SU-DHL-6 (cell line): ENCODE measurements at regions not wholly inside any gene's neighbourhood (a gene's known extent, or its start where the extent isn't known, plus 50 kb on each side); places are given as distances from the start of the nearest gene placed in this dataset.

ENCODE experiments used
- H2AFZ ChIP-seq: fragments of 200-600 bp; sonication (generic); 2 replicates; pipeline ENCODE4 v1.6.1; 2014; ENCODE audit warnings: low read depth, mild to moderate bottlenecking, moderate library complexity, mixed read lengths, antibody characterized with exemption, low read length; ENCODE audit not compliant: severe bottlenecking
- H3F3A ChIP-seq: fragments of 200-600 bp; shearing (Covaris generic); 2 replicates; pipeline ENCODE4 v1.6.0; 2016; ENCODE audit warnings: antibody characterized with exemption, mild to moderate bottlenecking; ENCODE audit not compliant: insufficient read depth
- H3K27ac ChIP-seq: fragments of 200-600 bp; sonication (generic); 2 replicates; pipeline ENCODE4 v1.5.1; 2016; ENCODE audit warnings: low read depth, mild to moderate bottlenecking, low read length, moderate library complexity, mixed read lengths
- H3K27me3 ChIP-seq: fragments of 200-600 bp; sonication (generic), shearing (Covaris generic); 2 replicates; pipeline ENCODE4 v1.6.0; 2014; ENCODE audit warnings: mild to moderate bottlenecking, low read length
- H3K36me3 ChIP-seq: fragments of 200-600 bp; sonication (generic); 2 replicates; pipeline ENCODE4 v1.6.1; 2014; ENCODE audit warnings: mild to moderate bottlenecking, low read length, mixed read lengths
- H3K4me2 ChIP-seq: fragments of 300-600, 200-600 bp; shearing (Covaris generic), sonication (generic); 2 replicates; pipeline ENCODE4 v1.6.0; 2014; ENCODE audit warnings: low read length, low read depth, mild to moderate bottlenecking; ENCODE audit not compliant: poor library complexity, severe bottlenecking
- H3K4me3 ChIP-seq: fragments of 200-600 bp; sonication (generic); 2 replicates; pipeline ENCODE4 v1.5.1; 2014; ENCODE audit warnings: antibody characterized with exemption, low read length, mild to moderate bottlenecking, mixed read lengths; ENCODE audit not compliant: insufficient read depth, poor library complexity, severe bottlenecking
- H3K79me2 ChIP-seq: fragments of 200-600 bp; sonication (generic); 2 replicates; pipeline ENCODE4 v1.6.1; 2014; ENCODE audit warnings: mild to moderate bottlenecking, low read length, moderate library complexity; ENCODE audit not compliant: insufficient read depth
- H3K9ac ChIP-seq: fragments of 200-600 bp; sonication (generic); 2 replicates; pipeline ENCODE4 v1.7.0; 2014; ENCODE audit warnings: mild to moderate bottlenecking, low read length
- H3K9me2 ChIP-seq: fragments of 200-600 bp; sonication (generic); replicated peaks from 2 replicates; pipeline ENCODE4 v1.6.1; 2014; ENCODE audit warnings: low read length; ENCODE audit not compliant: insufficient read depth
- H3K9me3 ChIP-seq: fragments of 200-600 bp; sonication (generic); 2 replicates; pipeline ENCODE4 v1.6.1; 2014; ENCODE audit warnings: low read length, mixed read lengths; ENCODE audit not compliant: insufficient read depth
- H4K20me1 ChIP-seq: fragments of 200-600 bp; sonication (generic); 2 replicates; pipeline ENCODE4 v1.6.1; 2014; ENCODE audit warnings: low read depth, mild to moderate bottlenecking, antibody characterized with exemption, low read length, moderate library complexity, mixed read lengths
- EZH2phosphoT487 ChIP-seq: fragments of 200-600 bp; sonication (generic), shearing (Covaris generic); conservative IDR thresholded peaks from 2 replicates; pipeline ENCODE4 v1.6.1; 2018; ENCODE audit warnings: mild to moderate bottlenecking, antibody characterized with exemption, low read length, moderate library complexity, mixed read lengths
- TF ChIP-seq, protein P1 (sequence below): fragments of 200-600 bp; sonication (generic); IDR thresholded peaks from one replicate; pipeline ENCODE4 v1.5.1; 2017; ENCODE audit warnings: antibody characterized with exemption, mild to moderate bottlenecking, low read length, moderate library complexity; ENCODE audit not compliant: insufficient read depth, poor library complexity, severe bottlenecking

DNA sequence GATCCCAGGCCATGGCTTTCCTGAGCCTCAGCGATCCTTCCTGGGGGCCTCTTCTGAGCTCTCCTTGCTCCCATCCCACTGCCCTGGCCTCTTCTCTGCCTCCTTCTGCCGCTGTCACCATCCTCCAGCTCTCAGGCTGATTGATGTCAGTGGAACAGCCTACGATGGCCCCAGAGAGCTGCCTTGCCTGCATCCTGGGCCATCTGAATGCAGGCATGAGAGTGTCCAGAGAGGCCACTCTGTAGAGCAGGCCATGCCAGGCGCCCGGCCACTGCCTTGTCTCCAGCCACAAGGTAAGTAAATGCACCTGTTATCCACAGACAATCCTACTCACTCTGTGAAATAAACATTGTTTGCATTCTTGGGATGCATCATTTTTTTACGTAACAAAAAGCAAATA, 171.4 kb upstream of the PPP2R2D start:
- Histone ChIP-seq H3F3A (no peaks in the 10 kb centered on the region), H3K9me3 (no peaks in the 10 kb centered on the region), H3K36me3 (no peaks in the 10 kb centered on the region), H3K27me3 (no peaks in the 10 kb centered on the region), H3K9me2 (no peaks in the 10 kb centered on the region), H3K27ac (no peak overlapping the region), H3K4me3 (no peak overlapping the region), H3K9ac (no peak overlapping the region), H4K20me1 (no peaks in the 10 kb centered on the region), H2AFZ (no peak overlapping the region), H3K4me2 (no peak overlapping the region), H3K79me2 (no peaks in the 10 kb centered on the region)
- TF ChIP-seq, protein P1, sequence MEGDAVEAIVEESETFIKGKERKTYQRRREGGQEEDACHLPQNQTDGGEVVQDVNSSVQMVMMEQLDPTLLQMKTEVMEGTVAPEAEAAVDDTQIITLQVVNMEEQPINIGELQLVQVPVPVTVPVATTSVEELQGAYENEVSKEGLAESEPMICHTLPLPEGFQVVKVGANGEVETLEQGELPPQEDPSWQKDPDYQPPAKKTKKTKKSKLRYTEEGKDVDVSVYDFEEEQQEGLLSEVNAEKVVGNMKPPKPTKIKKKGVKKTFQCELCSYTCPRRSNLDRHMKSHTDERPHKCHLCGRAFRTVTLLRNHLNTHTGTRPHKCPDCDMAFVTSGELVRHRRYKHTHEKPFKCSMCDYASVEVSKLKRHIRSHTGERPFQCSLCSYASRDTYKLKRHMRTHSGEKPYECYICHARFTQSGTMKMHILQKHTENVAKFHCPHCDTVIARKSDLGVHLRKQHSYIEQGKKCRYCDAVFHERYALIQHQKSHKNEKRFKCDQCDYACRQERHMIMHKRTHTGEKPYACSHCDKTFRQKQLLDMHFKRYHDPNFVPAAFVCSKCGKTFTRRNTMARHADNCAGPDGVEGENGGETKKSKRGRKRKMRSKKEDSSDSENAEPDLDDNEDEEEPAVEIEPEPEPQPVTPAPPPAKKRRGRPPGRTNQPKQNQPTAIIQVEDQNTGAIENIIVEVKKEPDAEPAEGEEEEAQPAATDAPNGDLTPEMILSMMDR: no peak
- TF ChIP-seq EZH2phosphoT487: no peak

DNA sequence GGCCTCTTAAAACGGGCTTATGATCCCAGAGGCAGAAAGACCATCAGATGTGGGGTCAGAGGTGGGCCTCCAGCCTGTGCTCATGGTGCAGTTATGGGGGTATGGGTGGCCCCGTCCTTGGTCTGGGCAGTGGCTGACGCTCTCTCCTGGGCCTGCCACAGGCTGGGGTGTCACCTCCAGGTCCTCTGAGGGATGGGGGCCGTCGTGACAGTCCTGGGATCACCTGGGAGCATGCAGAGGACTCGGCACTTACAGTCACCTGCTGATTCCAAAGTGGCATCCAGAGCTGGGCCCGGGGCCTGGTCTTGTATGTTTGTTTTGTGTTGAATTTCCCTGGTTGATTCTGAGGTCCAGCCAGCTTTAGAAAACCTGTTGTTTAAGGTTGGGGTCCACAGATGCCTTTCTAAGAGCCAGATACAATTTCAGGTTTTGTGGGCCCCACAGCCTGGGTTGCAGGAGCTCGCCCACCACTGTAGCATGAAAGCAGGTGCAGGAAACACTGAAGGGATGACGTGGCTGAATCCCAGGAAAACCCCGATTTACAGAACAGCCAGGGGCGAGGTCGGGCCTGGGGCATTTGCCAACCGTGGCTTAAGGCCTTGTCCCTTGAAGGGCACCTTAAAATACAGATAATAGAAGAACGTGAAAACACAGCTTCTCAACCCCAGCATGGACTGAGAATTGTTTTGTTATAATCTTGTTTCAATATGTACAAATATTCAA, 170.7 kb upstream of the PPP2R2D start:
- Histone ChIP-seq H2AFZ (no peak overlapping the region), H3K9me3 (no peaks in the 10 kb centered on the region), H3F3A (no peaks in the 10 kb centered on the region)

DNA sequence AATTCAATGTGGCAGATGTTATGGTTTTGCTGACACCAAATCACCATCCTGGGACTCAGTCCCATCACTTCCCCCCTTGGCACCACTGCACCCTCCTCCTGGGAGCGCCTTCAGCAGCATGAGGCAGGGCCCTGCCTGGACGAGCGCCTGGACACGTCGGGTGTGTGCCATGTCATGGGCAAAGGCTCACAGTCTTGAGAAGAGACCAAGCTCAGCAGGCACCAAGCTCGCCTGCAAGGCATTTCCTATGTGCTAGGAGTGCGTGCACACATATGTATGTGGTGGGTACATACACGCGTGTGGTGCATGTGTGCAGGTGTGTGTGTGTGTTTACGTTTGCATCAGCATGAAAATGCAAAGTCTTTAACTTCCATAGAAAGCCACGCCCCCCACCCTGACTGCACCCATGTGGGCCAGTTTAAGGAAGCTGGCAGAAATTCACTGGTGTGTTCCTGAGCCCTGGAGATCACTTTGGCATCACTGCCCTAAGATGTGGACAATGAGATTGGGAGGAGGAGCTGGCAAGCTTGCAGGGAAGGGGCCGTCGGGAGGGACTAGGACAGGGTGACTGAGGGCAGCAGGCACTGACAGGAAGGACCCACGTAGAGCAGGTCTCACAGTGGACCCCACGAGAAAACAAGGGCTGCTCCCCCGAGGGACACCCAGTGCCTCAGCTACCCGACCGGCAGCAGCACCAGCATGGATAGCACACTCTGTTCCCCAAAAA, 169.9 kb upstream of the PPP2R2D start:
- H3K9me2 ChIP-seq: no peaks in the 10 kb centered on the region
- no peak overlapping the region for H3K27ac ChIP-seq
- H2AFZ ChIP-seq: no peak overlapping the region
- no peak overlapping the region for H3K9ac ChIP-seq
- H3K4me3 ChIP-seq: no peak overlapping the region
- H3K36me3 ChIP-seq: no peaks in the 10 kb centered on the region
- H3K9me3 ChIP-seq: no peaks in the 10 kb centered on the region
- H4K20me1 ChIP-seq: no peaks in the 10 kb centered on the region
- TF ChIP-seq, protein P1: no peak
- no peak for TF ChIP-seq EZH2phosphoT487
- no peaks in the 10 kb centered on the region for H3K27me3 ChIP-seq
- no peaks in the 10 kb centered on the region for H3K79me2 ChIP-seq
- no peak overlapping the region for H3K4me2 ChIP-seq
- H3F3A ChIP-seq: no peaks in the 10 kb centered on the region

More for the DNA sequence above, 170.7 kb upstream of the PPP2R2D start:
- H3K9ac ChIP-seq: no peak overlapping the region
- no peak overlapping the region for H3K4me3 ChIP-seq
- no peak overlapping the region for H3K4me2 ChIP-seq
- H3K9me2 ChIP-seq: no peaks in the 10 kb centered on the region
- H4K20me1 ChIP-seq: no peaks in the 10 kb centered on the region
- H3K36me3 ChIP-seq: no peaks in the 10 kb centered on the region
- H3K79me2 ChIP-seq: no peaks in the 10 kb centered on the region
- no peak for TF ChIP-seq EZH2phosphoT487
- TF ChIP-seq, protein P1: no peak
- no peak overlapping the region for H3K27ac ChIP-seq
- H3K27me3 ChIP-seq: no peaks in the 10 kb centered on the region
